OCI-LY1 (cell line): ENCODE measurements at regions not wholly inside any gene's neighbourhood (a gene's known extent, or its start where the extent isn't known, plus 50 kb on each side); places are given as distances from the start of the nearest gene placed in this dataset.

Experiments
- EZH2 ChIP-seq: fragments of 200-600 bp; sonication (generic), shearing (Covaris generic); IDR thresholded peaks from 2 replicates; pipeline ENCODE4 v1.8.0; 2017; ENCODE audit warnings: borderline replicate concordance, mixed run types, mild to moderate bottlenecking, antibody characterized with exemption, low read length, moderate library complexity, mixed read lengths
- TF ChIP-seq, protein P1 (sequence below): fragments of 200-600 bp; sonication (generic), shearing (Covaris generic); IDR thresholded peaks from 2 replicates; pipeline ENCODE4 v1.5.1; 2017; ENCODE audit warnings: mild to moderate bottlenecking, antibody characterized with exemption, low read length, moderate library complexity, mixed read lengths

- TF ChIP-seq, protein P1, sequence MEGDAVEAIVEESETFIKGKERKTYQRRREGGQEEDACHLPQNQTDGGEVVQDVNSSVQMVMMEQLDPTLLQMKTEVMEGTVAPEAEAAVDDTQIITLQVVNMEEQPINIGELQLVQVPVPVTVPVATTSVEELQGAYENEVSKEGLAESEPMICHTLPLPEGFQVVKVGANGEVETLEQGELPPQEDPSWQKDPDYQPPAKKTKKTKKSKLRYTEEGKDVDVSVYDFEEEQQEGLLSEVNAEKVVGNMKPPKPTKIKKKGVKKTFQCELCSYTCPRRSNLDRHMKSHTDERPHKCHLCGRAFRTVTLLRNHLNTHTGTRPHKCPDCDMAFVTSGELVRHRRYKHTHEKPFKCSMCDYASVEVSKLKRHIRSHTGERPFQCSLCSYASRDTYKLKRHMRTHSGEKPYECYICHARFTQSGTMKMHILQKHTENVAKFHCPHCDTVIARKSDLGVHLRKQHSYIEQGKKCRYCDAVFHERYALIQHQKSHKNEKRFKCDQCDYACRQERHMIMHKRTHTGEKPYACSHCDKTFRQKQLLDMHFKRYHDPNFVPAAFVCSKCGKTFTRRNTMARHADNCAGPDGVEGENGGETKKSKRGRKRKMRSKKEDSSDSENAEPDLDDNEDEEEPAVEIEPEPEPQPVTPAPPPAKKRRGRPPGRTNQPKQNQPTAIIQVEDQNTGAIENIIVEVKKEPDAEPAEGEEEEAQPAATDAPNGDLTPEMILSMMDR = no peak
- TF ChIP-seq EZH2 = no peak
Measured at GRCh38 chr3:87468938-87469337, 192.6 kb upstream of the POU1F1 start.
